ENCODE measurements at regions not wholly inside any gene's neighbourhood (a gene's known extent, or its start where the extent isn't known, plus 50 kb on each side); places are given as distances from the start of the nearest gene placed in this dataset.
"Not testable (repeated sequence)": the region's sequence is repeated elsewhere in the genome, so short reads cannot be mapped to it uniquely, and the experiment has no call there.

GRCh38 chr7:65145710-65146109 is 139.2 kb upstream of the ERV3-1 start:
- DNase-seq = not testable (repeated sequence)

- not testable (repeated sequence) for DNase-seq
Measured at GRCh38 chr7:65145008-65145407, 138.5 kb upstream of the ERV3-1 start.

- DNase-seq = not testable (repeated sequence)
Measured at GRCh38 chr7:65144557-65144956, 138.1 kb upstream of the ERV3-1 start.

- not testable (repeated sequence) for DNase-seq
Measured at GRCh38 chr7:65144119-65144518, 137.6 kb upstream of the ERV3-1 start.

GRCh38 chr7:65141894-65142293 is 135.4 kb upstream of the ERV3-1 start:
- not testable (repeated sequence) for DNase-seq

- not testable (repeated sequence) for DNase-seq
Measured at GRCh38 chr7:65141405-65141778, 134.9 kb upstream of the ERV3-1 start.

- not testable (repeated sequence) for DNase-seq
Measured at GRCh38 chr7:65140543-65141404, 134.3 kb upstream of the ERV3-1 start.

- DNase-seq = not testable (repeated sequence)
Measured at GRCh38 chr7:65136850-65137249, 130.4 kb upstream of the ERV3-1 start.

GRCh38 chr7:65133087-65133486 is 126.6 kb upstream of the ERV3-1 start:
- not testable (repeated sequence) for DNase-seq

GRCh38 chr7:65132256-65132655 is 125.8 kb upstream of the ERV3-1 start:
- DNase-seq = not testable (repeated sequence)

- DNase-seq = not testable (repeated sequence)
Measured at GRCh38 chr7:65127364-65127763, 120.9 kb upstream of the ERV3-1 start.

GRCh38 chr7:65124600-65124999 is 118.1 kb upstream of the ERV3-1 start:
- DNase-seq = not testable (repeated sequence)

GRCh38 chr7:65105650-65106203 is 99.2 kb upstream of the ERV3-1 start:
- not testable (repeated sequence) for DNase-seq

GRCh38 chr7:65100499-65100898 is 94.0 kb upstream of the ERV3-1 start:
- not testable (repeated sequence) for DNase-seq

- not testable (repeated sequence) for DNase-seq
Measured at GRCh38 chr7:65081669-65082055, 75.2 kb upstream of the ERV3-1 start.

GRCh38 chr7:65080799-65081668 is 74.5 kb upstream of the ERV3-1 start:
- DNase-seq = peak; percentile 94

- DNase-seq = not testable (repeated sequence)
Measured at GRCh38 chr7:65074959-65075358, 68.5 kb upstream of the ERV3-1 start.

GRCh38 chr7:65073160-65073559 is 66.7 kb upstream of the ERV3-1 start:
- not testable (repeated sequence) for DNase-seq

- DNase-seq = not testable (repeated sequence)
Measured at GRCh38 chr7:65071854-65072431, 65.5 kb upstream of the ERV3-1 start.

- DNase-seq = not testable (repeated sequence)
Measured at GRCh38 chr7:65069476-65069875, 63.0 kb upstream of the ERV3-1 start.

- not testable (repeated sequence) for DNase-seq
Measured at GRCh38 chr7:65062566-65062965, 56.1 kb upstream of the ERV3-1 start.

GRCh38 chr7:65059247-65059646 is 52.8 kb upstream of the ERV3-1 start:
- not testable (repeated sequence) for DNase-seq

Measured in fibroblast of skin of scalp (primary cell).